DND-41 (cell line): ENCODE measurements at regions not wholly inside any gene's neighbourhood (a gene's known extent, or its start where the extent isn't known, plus 50 kb on each side); places are given as distances from the start of the nearest gene placed in this dataset.

ENCODE experiments used
- ATAC-seq: fragments of 200-7000 bp; cut with Tn5 transposase; 3 replicates; pipeline ENCODE4 v1.9.1; 2021; ENCODE audit warnings: low read depth; ENCODE audit not compliant: insufficient read depth
- DNase-seq: peaks from one replicate; pipeline ENCODE4 v3.0.0-alpha.2; 2020
- H2AFZ ChIP-seq: 2 replicates; pipeline ENCODE4 v1.6.0; 2012; ENCODE audit warnings: low read depth, low read length
- H3K27ac ChIP-seq: 2 replicates; pipeline ENCODE4 v1.5.1; 2012; ENCODE audit warnings: low read length, inconsistent platforms
- H3K27me3 ChIP-seq: fragments of 200-600 bp; sonication (generic); 2 replicates; pipeline ENCODE4 v1.6.0; 2012; ENCODE audit warnings: low read length, mild to moderate bottlenecking, inconsistent platforms; ENCODE audit not compliant: insufficient read depth, poor library complexity
- H3K36me3 ChIP-seq: 2 replicates; pipeline ENCODE4 v1.5.1; 2012; ENCODE audit warnings: low read length, inconsistent platforms; ENCODE audit not compliant: insufficient read depth
- H3K4me1 ChIP-seq: 2 replicates; pipeline ENCODE4 v1.5.1; 2012; ENCODE audit warnings: mild to moderate bottlenecking, low read length; ENCODE audit not compliant: insufficient read depth
- H3K4me2 ChIP-seq: 2 replicates; pipeline ENCODE4 v1.6.0; 2012; ENCODE audit warnings: mild to moderate bottlenecking, moderate library complexity, low read length, inconsistent platforms; ENCODE audit not compliant: insufficient read depth
- H3K4me3 ChIP-seq, 2 experiments: fragments of 200-600 bp in 1 of 2; shearing (Covaris generic) in 1 of 2; 2 replicates each; pipeline ENCODE4 v1.5.1; 2012 to 2016; ENCODE audit warnings: inconsistent platforms in 2 of 2, low read length in 2 of 2, mild to moderate bottlenecking in 2 of 2, low read depth in 1 of 2, moderate library complexity in 1 of 2
- H3K79me2 ChIP-seq: 2 replicates; pipeline ENCODE4 v1.6.0; 2012; ENCODE audit warnings: low read length, inconsistent platforms; ENCODE audit not compliant: insufficient read depth
- H3K9ac ChIP-seq: 2 replicates; pipeline ENCODE4 v1.6.0; 2012; ENCODE audit warnings: low read depth, mild to moderate bottlenecking, inconsistent platforms, low read length, moderate library complexity
- H3K9me3 ChIP-seq: 2 replicates; pipeline ENCODE4 v1.5.1; 2012; ENCODE audit warnings: low read length, moderate library complexity, mild to moderate bottlenecking, inconsistent platforms; ENCODE audit not compliant: insufficient read depth, severe bottlenecking
- H4K20me1 ChIP-seq: 2 replicates; pipeline ENCODE4 v1.6.0; 2012; ENCODE audit warnings: low read length; ENCODE audit not compliant: insufficient read depth
- CTCF ChIP-seq: IDR thresholded peaks from 2 replicates; pipeline ENCODE4 v1.5.1; 2012; ENCODE audit warnings: borderline replicate concordance, low read length, moderate library complexity, mild to moderate bottlenecking; ENCODE audit not compliant: poor library complexity, severe bottlenecking; ENCODE audit errors: extremely low read depth
- EZH2 ChIP-seq: IDR thresholded peaks from 3 replicates; pipeline ENCODE4 v1.6.1; 2012; ENCODE audit warnings: borderline replicate concordance, low read depth, mild to moderate bottlenecking, moderate library complexity, low read length, inconsistent platforms; ENCODE audit not compliant: severe bottlenecking

DNA sequence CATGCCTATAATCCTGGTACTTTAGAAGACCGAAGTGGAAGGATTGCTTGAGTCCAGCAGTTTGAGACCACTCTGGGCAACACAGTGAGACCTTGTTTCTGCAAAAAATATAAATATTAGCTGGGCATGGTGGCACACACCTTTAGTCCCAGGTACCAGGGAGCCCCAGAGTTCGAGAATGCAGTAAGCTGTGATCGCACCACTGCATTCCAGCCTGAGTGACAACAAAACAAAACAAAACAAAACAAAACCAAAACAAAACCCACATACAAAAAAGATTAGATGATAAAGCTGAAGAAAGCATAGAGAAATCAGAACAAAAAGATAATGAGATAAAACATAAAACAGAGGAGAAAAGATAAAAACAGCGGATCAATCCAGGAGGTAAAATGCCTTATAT is 62.1 kb downstream of the TCF20 start:
- Histone ChIP-seq H3K4me1 (no peaks in the 10 kb centered on the region), H3K4me2 (no peak overlapping the region), H3K4me3 (no peak overlapping the region), H3K27ac (no peak overlapping the region), H4K20me1 (peaks cover 82% of the 10 kb centered on the region), H2AFZ (no peak overlapping the region), H3K9me3 (no peaks in the 10 kb centered on the region), H3K9ac (no peak overlapping the region), H3K36me3 (peaks cover 81% of the 10 kb centered on the region), H3K79me2 (peaks cover 99% of the 10 kb centered on the region), H3K27me3 (no peaks in the 10 kb centered on the region)
- TF ChIP-seq CTCF (no peak), EZH2 (no peak)
- no peak for DNase-seq
- ATAC-seq = no peak

DNA sequence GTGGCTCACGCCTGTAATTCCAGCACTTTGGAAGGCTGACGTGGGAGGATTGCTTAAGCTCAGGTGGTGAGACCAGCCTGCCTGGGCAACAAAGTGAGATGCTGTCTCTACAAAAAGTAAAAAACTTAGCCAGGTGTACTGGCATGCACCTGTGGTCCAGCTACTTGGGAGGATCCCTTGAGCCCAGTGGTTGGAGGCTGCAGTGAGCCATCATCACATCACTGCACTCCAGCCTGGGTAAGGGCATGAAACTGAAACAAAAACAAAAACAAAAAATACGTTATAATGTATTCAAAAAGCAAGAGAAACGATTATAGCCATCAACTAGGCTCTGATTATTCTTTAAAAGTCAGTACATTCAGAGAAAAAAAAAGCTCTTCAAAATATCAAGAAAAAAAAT is 62.5 kb downstream of the TCF20 start:
- Histone ChIP-seq H3K9ac (no peak overlapping the region), H3K27ac (no peak overlapping the region), H2AFZ (no peak overlapping the region), H3K4me1 (no peaks in the 10 kb centered on the region), H3K4me2 (no peak overlapping the region), H3K79me2 (peaks cover 99% of the 10 kb centered on the region), H3K36me3 (peaks cover 81% of the 10 kb centered on the region), H3K4me3 (no peak overlapping the region), H4K20me1 (peaks cover 81% of the 10 kb centered on the region), H3K9me3 (no peaks in the 10 kb centered on the region), H3K27me3 (no peaks in the 10 kb centered on the region)
- TF ChIP-seq EZH2 (no peak), CTCF (no peak)
- no peak for DNase-seq
- no peak for ATAC-seq

- Histone ChIP-seq H4K20me1 (peaks cover 78% of the 10 kb centered on the region), H3K27ac (no peak overlapping the region)
These were observed 66.8 kb downstream of the TCF20 start for GRCh38 chr22:42203609-42204008.

More at GRCh38 chr22:42203609-42204008, 66.8 kb downstream of the TCF20 start:
- DNase-seq (no peak), ATAC-seq (no peak)
- Histone ChIP-seq H3K4me1 (no peaks in the 10 kb centered on the region), H3K79me2 (peaks cover 99% of the 10 kb centered on the region), H3K4me3 (no peak overlapping the region), H3K4me2 (no peak overlapping the region), H3K36me3 (peaks cover 59% of the 10 kb centered on the region), H3K9ac (no peak overlapping the region), H3K9me3 (no peaks in the 10 kb centered on the region), H3K27me3 (no peaks in the 10 kb centered on the region), H2AFZ (no peak overlapping the region)
- TF ChIP-seq EZH2 (no peak), CTCF (no peak)
